ENCODE measurements at regions not wholly inside any gene's neighbourhood (a gene's known extent, or its start where the extent isn't known, plus 50 kb on each side); places are given as distances from the start of the nearest gene placed in this dataset.

DNA sequence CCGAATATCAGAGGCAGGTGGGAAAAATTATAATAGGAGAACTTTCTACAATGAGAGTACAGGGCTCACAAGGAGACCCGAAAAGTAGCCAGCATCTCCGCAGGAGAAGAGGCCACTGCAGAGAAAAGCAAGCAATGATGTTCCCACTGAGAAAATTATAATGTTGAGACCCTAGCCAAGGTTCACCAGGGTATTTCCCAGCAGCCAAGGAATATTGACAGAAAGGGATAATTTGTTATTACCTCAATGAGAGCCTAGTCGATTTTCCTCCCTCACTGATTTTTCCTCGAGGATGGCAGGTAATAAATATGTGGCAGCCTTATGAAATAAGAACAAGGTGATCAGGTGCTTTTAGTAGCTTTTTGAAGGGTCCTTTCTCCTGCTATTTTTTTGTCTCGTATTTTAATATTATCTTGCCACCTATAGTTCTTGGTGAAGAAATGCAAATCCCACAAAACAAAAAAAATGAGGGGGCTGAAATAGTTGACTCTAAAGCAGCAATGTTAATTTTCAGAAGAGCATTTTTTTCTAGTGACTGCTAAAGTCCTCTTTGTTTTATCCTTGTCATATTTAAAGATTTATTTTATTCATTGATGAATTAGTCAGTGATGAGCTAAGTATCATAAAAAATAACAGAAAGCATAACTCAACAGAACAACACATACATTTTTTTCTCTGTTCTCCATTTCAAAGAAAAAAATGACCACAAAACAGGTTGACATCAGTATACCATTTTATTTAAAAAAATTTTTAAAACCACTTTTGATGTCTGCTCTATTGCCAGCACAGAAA is 215.4 kb downstream of the KCNE4 start:
- TF ChIP-seq CTCF (IDR thresholded peaks at IDR 0.05): no peak
- TF ChIP-seq EZH2 (IDR thresholded peaks at IDR 0.05; ENCODE audit: borderline replicate concordance, insufficient read depth, low read depth, low read length, poor library complexity, severe bottlenecking): no peak

Data from B cell (primary cell).